Neural progenitor cell (in vitro differentiated cells): ENCODE measurements at regions not wholly inside any gene's neighbourhood (a gene's known extent, or its start where the extent isn't known, plus 50 kb on each side); places are given as distances from the start of the nearest gene placed in this dataset.

ENCODE experiments used
- CTCF ChIP-seq: fragments of 200-600 bp; sonication (generic); IDR thresholded peaks from 2 replicates; pipeline ENCODE4 v1.5.1; 2017; ENCODE audit warnings: antibody characterized with exemption, mild to moderate bottlenecking
- EZH2 ChIP-seq: fragments of 200-600 bp; sonication (generic); IDR thresholded peaks from 2 replicates; pipeline ENCODE4 v1.6.1; 2017; ENCODE audit warnings: antibody characterized with exemption, mild to moderate bottlenecking, moderate library complexity

GRCh38 chr17:77481476-77482374, 341.0 kb downstream of the SEC14L1 start:
- TF ChIP-seq CTCF: no peak
- no peak for TF ChIP-seq EZH2
